ENCODE measurements at regions not wholly inside any gene's neighbourhood (a gene's known extent, or its start where the extent isn't known, plus 50 kb on each side); places are given as distances from the start of the nearest gene placed in this dataset.

GRCh38 chr7:88515301-88515700 lies 208.6 kb upstream of the STEAP4 start:
- no peak for DNase-seq (ENCODE audit: low read depth in 4 of 4, low spot score in 3 of 4)

- no peak for DNase-seq (ENCODE audit: low read depth in 4 of 4, low spot score in 3 of 4)
Measured at GRCh38 chr7:88509341-88509740, 202.6 kb upstream of the STEAP4 start.

GRCh38 chr7:88500131-88500530 lies 193.4 kb upstream of the STEAP4 start:
- no peak for DNase-seq (ENCODE audit: low read depth in 4 of 4, low spot score in 3 of 4)

GRCh38 chr7:88495881-88496725 lies 189.4 kb upstream of the STEAP4 start:
- DNase-seq (ENCODE audit: low read depth in 4 of 4, low spot score in 3 of 4), result no peak

- DNase-seq (ENCODE audit: low read depth in 4 of 4, low spot score in 3 of 4), result no peak
Measured at GRCh38 chr7:88492153-88492552, 185.5 kb upstream of the STEAP4 start.

GRCh38 chr7:88490874-88491273 lies 184.2 kb upstream of the STEAP4 start:
- DNase-seq (ENCODE audit: low read depth in 4 of 4, low spot score in 3 of 4), result no peak

GRCh38 chr7:88490161-88490560 lies 183.5 kb upstream of the STEAP4 start:
- DNase-seq (ENCODE audit: low read depth in 4 of 4, low spot score in 3 of 4), result no peak

- no peak for DNase-seq (ENCODE audit: low read depth in 4 of 4, low spot score in 3 of 4)
Measured at GRCh38 chr7:88485821-88486220, 179.1 kb upstream of the STEAP4 start.

- DNase-seq (ENCODE audit: low read depth in 4 of 4, low spot score in 3 of 4), result no peak
Measured at GRCh38 chr7:88484551-88484950, 177.9 kb upstream of the STEAP4 start.

- DNase-seq (ENCODE audit: low read depth in 4 of 4, low spot score in 3 of 4), result no peak
Measured at GRCh38 chr7:88480896-88481295, 174.2 kb upstream of the STEAP4 start.

- no peak for DNase-seq (ENCODE audit: low read depth in 4 of 4, low spot score in 3 of 4)
Measured at GRCh38 chr7:88480271-88480670, 173.6 kb upstream of the STEAP4 start.

- DNase-seq (ENCODE audit: low read depth in 4 of 4, low spot score in 3 of 4), result no peak
Measured at GRCh38 chr7:88477976-88478375, 171.3 kb upstream of the STEAP4 start.

- DNase-seq (ENCODE audit: low read depth in 4 of 4, low spot score in 3 of 4), result no peak
Measured at GRCh38 chr7:88465600-88465999, 158.9 kb upstream of the STEAP4 start.

- DNase-seq (ENCODE audit: low read depth in 4 of 4, low spot score in 3 of 4), result no peak
Measured at GRCh38 chr7:88462799-88463198, 156.1 kb upstream of the STEAP4 start.

GRCh38 chr7:88460650-88461049 lies 154.0 kb upstream of the STEAP4 start:
- no peak for DNase-seq (ENCODE audit: low read depth in 4 of 4, low spot score in 3 of 4)

- DNase-seq (ENCODE audit: low read depth in 4 of 4, low spot score in 3 of 4), result no peak
Measured at GRCh38 chr7:88458946-88459345, 152.3 kb upstream of the STEAP4 start.

- DNase-seq (ENCODE audit: low read depth in 4 of 4, low spot score in 3 of 4), result no peak
Measured at GRCh38 chr7:88458279-88458678, 151.6 kb upstream of the STEAP4 start.

GRCh38 chr7:88457320-88457719 lies 150.6 kb upstream of the STEAP4 start:
- DNase-seq (ENCODE audit: low read depth in 4 of 4, low spot score in 3 of 4), result no peak

- DNase-seq (ENCODE audit: low read depth in 4 of 4, low spot score in 3 of 4), result no peak
Measured at GRCh38 chr7:88456490-88456889, 149.8 kb upstream of the STEAP4 start.

- DNase-seq (ENCODE audit: low read depth in 4 of 4, low spot score in 3 of 4), result no peak
Measured at GRCh38 chr7:88455696-88456095, 149.0 kb upstream of the STEAP4 start.

GRCh38 chr7:88452646-88453045 lies 146.0 kb upstream of the STEAP4 start:
- DNase-seq (ENCODE audit: low read depth in 4 of 4, low spot score in 3 of 4), result no peak

GRCh38 chr7:88450874-88451273 lies 144.2 kb upstream of the STEAP4 start:
- DNase-seq (ENCODE audit: low read depth in 4 of 4, low spot score in 3 of 4), result no peak

GRCh38 chr7:88449410-88449809 lies 142.7 kb upstream of the STEAP4 start:
- DNase-seq (ENCODE audit: low read depth in 4 of 4, low spot score in 3 of 4), result no peak

Measured in right renal pelvis (tissue), 4 donors.